ENCODE measurements at regions not wholly inside any gene's neighbourhood (a gene's known extent, or its start where the extent isn't known, plus 50 kb on each side); places are given as distances from the start of the nearest gene placed in this dataset.
A peak's percentile ranks its signal among the peaks of the same experiment; 100 is the strongest.

GRCh38 chr9:20220286-20220685 lies 402.0 kb downstream of the MLLT3 start:
- H3K4me1 Mint-ChIP-seq: peaks cover 27% of the 10 kb centered on the region
- no peak overlapping the region for H3K4me3 Mint-ChIP-seq
- H3K9me3 Mint-ChIP-seq: no peaks in the 10 kb centered on the region
- H3K36me3 Mint-ChIP-seq: no peaks in the 10 kb centered on the region
- no peaks in the 10 kb centered on the region for H3K27me3 Mint-ChIP-seq
- H3K27ac Mint-ChIP-seq: no peak overlapping the region

- Mint-ChIP-seq H3K4me3 (no peak overlapping the region), H3K9me3 (no peaks in the 10 kb centered on the region), H3K27ac (no peak overlapping the region), H3K36me3 (no peaks in the 10 kb centered on the region), H3K27me3 (no peaks in the 10 kb centered on the region), H3K4me1 (peaks cover 22% of the 10 kb centered on the region)
Observed at GRCh38 chr9:20219437-20219836, 402.9 kb downstream of the MLLT3 start.

- Mint-ChIP-seq H3K9me3 (no peaks in the 10 kb centered on the region), H3K27me3 (no peaks in the 10 kb centered on the region), H3K4me1 (peaks cover 22% of the 10 kb centered on the region), H3K4me3 (no peak overlapping the region), H3K36me3 (no peaks in the 10 kb centered on the region), H3K27ac (no peak overlapping the region)
Observed at GRCh38 chr9:20217596-20217995, 404.7 kb downstream of the MLLT3 start.

- Mint-ChIP-seq H3K27ac (no peak overlapping the region), H3K27me3 (no peaks in the 10 kb centered on the region), H3K9me3 (no peaks in the 10 kb centered on the region), H3K4me1 (peaks cover 14% of the 10 kb centered on the region), H3K4me3 (no peak overlapping the region), H3K36me3 (no peaks in the 10 kb centered on the region)
Observed at GRCh38 chr9:20216438-20216837, 405.9 kb downstream of the MLLT3 start.

- no peaks in the 10 kb centered on the region for H3K36me3 Mint-ChIP-seq
- no peaks in the 10 kb centered on the region for H3K9me3 Mint-ChIP-seq
- no peak overlapping the region for H3K4me3 Mint-ChIP-seq
- H3K27ac Mint-ChIP-seq: no peak overlapping the region
- peaks cover 5% of the 10 kb centered on the region for H3K4me1 Mint-ChIP-seq
- no peaks in the 10 kb centered on the region for H3K27me3 Mint-ChIP-seq
Observed at GRCh38 chr9:20215552-20215951, 406.7 kb downstream of the MLLT3 start.

GRCh38 chr9:20212806-20213205 lies 409.5 kb downstream of the MLLT3 start:
- Mint-ChIP-seq H3K27ac (no peak overlapping the region), H3K36me3 (no peaks in the 10 kb centered on the region), H3K4me3 (no peak overlapping the region), H3K27me3 (no peaks in the 10 kb centered on the region), H3K4me1 (peaks cover 25% of the 10 kb centered on the region), H3K9me3 (no peaks in the 10 kb centered on the region)

GRCh38 chr9:20209391-20210340 lies 412.6 kb downstream of the MLLT3 start:
- Mint-ChIP-seq H3K4me3 (peak overlapping the region; percentile 62), H3K27ac (peak overlapping the region; percentile 93), H3K4me1 (peaks cover 37% of the 10 kb centered on the region)

GRCh38 chr9:20208961-20209371 lies 413.3 kb downstream of the MLLT3 start:
- Mint-ChIP-seq H3K36me3 (no peaks in the 10 kb centered on the region), H3K4me3 (peak overlapping the region; percentile 73), H3K9me3 (no peaks in the 10 kb centered on the region), H3K27ac (peak overlapping the region; percentile 94), H3K4me1 (peaks cover 37% of the 10 kb centered on the region), H3K27me3 (no peaks in the 10 kb centered on the region)

More at GRCh38 chr9:20209391-20210340, 412.6 kb downstream of the MLLT3 start:
- Mint-ChIP-seq H3K9me3 (no peaks in the 10 kb centered on the region), H3K36me3 (no peaks in the 10 kb centered on the region), H3K27me3 (no peaks in the 10 kb centered on the region)

- no peaks in the 10 kb centered on the region for H3K27me3 Mint-ChIP-seq
- H3K9me3 Mint-ChIP-seq: no peaks in the 10 kb centered on the region
- H3K4me3 Mint-ChIP-seq: peak overlapping the region; percentile 28
- peak overlapping the region; percentile 38 for H3K27ac Mint-ChIP-seq
- no peaks in the 10 kb centered on the region for H3K36me3 Mint-ChIP-seq
- H3K4me1 Mint-ChIP-seq: peaks cover 39% of the 10 kb centered on the region
Observed at GRCh38 chr9:20208226-20208625, 414.1 kb downstream of the MLLT3 start.

- Mint-ChIP-seq H3K9me3 (peaks cover 4% of the 10 kb centered on the region), H3K27me3 (no peaks in the 10 kb centered on the region), H3K27ac (no peak overlapping the region), H3K36me3 (no peaks in the 10 kb centered on the region), H3K4me3 (no peak overlapping the region), H3K4me1 (peaks cover 50% of the 10 kb centered on the region)
Observed at GRCh38 chr9:20207176-20207575, 415.1 kb downstream of the MLLT3 start.

GRCh38 chr9:20205821-20206220 lies 416.5 kb downstream of the MLLT3 start:
- peaks cover 62% of the 10 kb centered on the region for H3K4me1 Mint-ChIP-seq
- no peak overlapping the region for H3K4me3 Mint-ChIP-seq
- no peaks in the 10 kb centered on the region for H3K27me3 Mint-ChIP-seq
- no peak overlapping the region for H3K27ac Mint-ChIP-seq
- peaks cover 4% of the 10 kb centered on the region for H3K9me3 Mint-ChIP-seq
- no peaks in the 10 kb centered on the region for H3K36me3 Mint-ChIP-seq

- Mint-ChIP-seq H3K9me3 (peaks cover 8% of the 10 kb centered on the region), H3K36me3 (peaks cover 2% of the 10 kb centered on the region), H3K4me3 (no peak overlapping the region)
Observed at GRCh38 chr9:20200991-20201431, 412.2 kb upstream of the SLC24A2 start.

GRCh38 chr9:20200581-20200980 lies 411.7 kb upstream of the SLC24A2 start:
- Mint-ChIP-seq H3K27ac (no peak overlapping the region), H3K27me3 (no peaks in the 10 kb centered on the region), H3K36me3 (peaks cover 4% of the 10 kb centered on the region), H3K4me1 (peaks cover 45% of the 10 kb centered on the region), H3K9me3 (peaks cover 10% of the 10 kb centered on the region), H3K4me3 (no peak overlapping the region)

More at GRCh38 chr9:20200991-20201431, 412.2 kb upstream of the SLC24A2 start:
- Mint-ChIP-seq H3K27ac (peak overlapping the region; percentile 30), H3K27me3 (no peaks in the 10 kb centered on the region), H3K4me1 (peaks cover 46% of the 10 kb centered on the region)

GRCh38 chr9:20199111-20199510 lies 410.3 kb upstream of the SLC24A2 start:
- Mint-ChIP-seq H3K36me3 (peaks cover 8% of the 10 kb centered on the region), H3K27me3 (no peaks in the 10 kb centered on the region), H3K27ac (no peak overlapping the region), H3K9me3 (peaks cover 13% of the 10 kb centered on the region), H3K4me1 (peaks cover 45% of the 10 kb centered on the region), H3K4me3 (no peak overlapping the region)

- H3K4me3 Mint-ChIP-seq: no peak overlapping the region
- peaks cover 8% of the 10 kb centered on the region for H3K36me3 Mint-ChIP-seq
- peaks cover 13% of the 10 kb centered on the region for H3K9me3 Mint-ChIP-seq
- no peaks in the 10 kb centered on the region for H3K27me3 Mint-ChIP-seq
- no peak overlapping the region for H3K27ac Mint-ChIP-seq
- peaks cover 41% of the 10 kb centered on the region for H3K4me1 Mint-ChIP-seq
Observed at GRCh38 chr9:20197976-20198685, 409.3 kb upstream of the SLC24A2 start.

All from activated naive CD4-positive, alpha-beta T cell treated with anti-CD3 and anti-CD28 coated beads, Interleukin-2, amount 50 U/mL, for 24 hours (primary cell).